Fibroblast of lung (primary cell): ENCODE measurements at regions not wholly inside any gene's neighbourhood (a gene's known extent, or its start where the extent isn't known, plus 50 kb on each side); places are given as distances from the start of the nearest gene placed in this dataset.

Source experiments
- EZH2 ChIP-seq: IDR thresholded peaks from 2 replicates; pipeline ENCODE4 v1.5.1; 2012; ENCODE audit warnings: low read length, control low read depth, mild to moderate bottlenecking; ENCODE audit errors: missing control alignments
- TF ChIP-seq, protein P1 (sequence below), 2 donors: IDR thresholded peaks in 1 of 2; conservative IDR thresholded peaks in 1 of 2; 1 replicate in 1 of 2; 2 replicates in 1 of 2; pipeline ENCODE4 v1.5.1; 2011 to 2012; ENCODE audit warnings: low read length in 2 of 2, control low read depth in 1 of 2, inconsistent platforms in 1 of 2, low read depth in 1 of 2, mild to moderate bottlenecking in 1 of 2

DNA sequence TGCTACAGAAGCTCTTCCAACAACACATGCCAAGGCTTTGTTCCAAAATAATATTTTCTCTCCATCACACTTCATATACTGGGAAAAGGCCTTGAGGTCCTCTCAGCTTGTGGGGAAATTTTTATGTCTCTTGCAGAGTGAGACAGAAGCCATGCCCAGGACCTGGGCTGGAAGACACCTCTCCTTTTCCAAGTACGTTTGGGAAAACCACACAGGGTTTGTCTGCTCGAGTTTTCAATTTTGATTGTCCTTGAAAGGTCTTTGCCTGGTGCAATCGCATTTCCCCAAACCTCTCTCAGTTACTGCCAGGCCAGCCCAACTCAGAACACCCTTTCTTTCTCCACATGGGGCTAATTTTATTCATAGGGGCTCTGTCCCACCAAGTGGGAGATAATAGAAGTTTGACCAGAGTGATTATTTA is 272.2 kb downstream of the OSR1 start:
- TF ChIP-seq, protein P1, sequence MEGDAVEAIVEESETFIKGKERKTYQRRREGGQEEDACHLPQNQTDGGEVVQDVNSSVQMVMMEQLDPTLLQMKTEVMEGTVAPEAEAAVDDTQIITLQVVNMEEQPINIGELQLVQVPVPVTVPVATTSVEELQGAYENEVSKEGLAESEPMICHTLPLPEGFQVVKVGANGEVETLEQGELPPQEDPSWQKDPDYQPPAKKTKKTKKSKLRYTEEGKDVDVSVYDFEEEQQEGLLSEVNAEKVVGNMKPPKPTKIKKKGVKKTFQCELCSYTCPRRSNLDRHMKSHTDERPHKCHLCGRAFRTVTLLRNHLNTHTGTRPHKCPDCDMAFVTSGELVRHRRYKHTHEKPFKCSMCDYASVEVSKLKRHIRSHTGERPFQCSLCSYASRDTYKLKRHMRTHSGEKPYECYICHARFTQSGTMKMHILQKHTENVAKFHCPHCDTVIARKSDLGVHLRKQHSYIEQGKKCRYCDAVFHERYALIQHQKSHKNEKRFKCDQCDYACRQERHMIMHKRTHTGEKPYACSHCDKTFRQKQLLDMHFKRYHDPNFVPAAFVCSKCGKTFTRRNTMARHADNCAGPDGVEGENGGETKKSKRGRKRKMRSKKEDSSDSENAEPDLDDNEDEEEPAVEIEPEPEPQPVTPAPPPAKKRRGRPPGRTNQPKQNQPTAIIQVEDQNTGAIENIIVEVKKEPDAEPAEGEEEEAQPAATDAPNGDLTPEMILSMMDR (conservative IDR thresholded peaks at IDR 0.05 in 1 of 2, IDR thresholded peaks at IDR 0.05 in 1 of 2; ENCODE audit: low read depth in 1 of 2, low read length in 2 of 2) = no peak
- TF ChIP-seq EZH2 = no peak
